ENCODE measurements at regions not wholly inside any gene's neighbourhood (a gene's known extent, or its start where the extent isn't known, plus 50 kb on each side); places are given as distances from the start of the nearest gene placed in this dataset.
A peak's percentile ranks its signal among the peaks of the same experiment; 100 is the strongest.

DNA sequence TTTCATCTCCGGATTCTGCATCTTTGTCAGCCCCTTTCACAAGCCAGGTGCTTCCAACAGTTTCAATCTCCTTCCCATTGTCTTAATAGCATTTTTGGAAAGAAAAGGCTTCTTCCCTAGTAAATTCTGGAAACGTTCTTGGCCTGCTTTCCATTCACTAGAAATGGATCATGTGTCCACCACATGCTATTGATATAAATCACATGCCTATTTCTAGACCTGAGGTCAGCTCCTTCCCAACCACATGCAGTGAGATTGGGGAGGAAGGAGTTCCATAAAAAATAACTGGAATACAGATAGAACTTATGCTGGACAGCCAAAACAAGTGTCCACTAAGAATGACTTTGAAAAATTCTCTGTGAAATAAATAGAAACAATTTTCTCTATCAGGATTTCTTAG is 181.6 kb upstream of the TMEM161B start:
- H3K4me1 ChIP-seq (ENCODE audit: insufficient read depth, low read length), result no peaks in the 10 kb centered on the region
- intact Hi-C loops (cut with micrococcal nuclease; ENCODE audit: unreplicated experiment), result no loop called here
- no TSS peak for BruUV-seq (replicated peaks)
- H3K9ac ChIP-seq (ENCODE audit: insufficient read depth, low read depth, low read length), result no peak overlapping the region
- no peak overlapping the region for H3K4me2 ChIP-seq (ENCODE audit: low read depth, low read length)
- ChIA-PET CTCF (ENCODE audit: low intra/inter-chr PET ratio, low total read pairs) (no interaction called here), POLR2A (no interaction called here)
- WGBS (ENCODE audit: low lambda C conversion rate), result 0% methylated on average over 2 of the region's 2 CpGs
- H3K79me2 ChIP-seq (ENCODE audit: insufficient read depth, low read length), result no peaks in the 10 kb centered on the region
- no peak for TF ChIP-seq SPEN (CRISPR knock-in tag; IDR thresholded peaks at IDR 0.05; ENCODE audit: low read depth)
- TF ChIP-seq, protein P1, sequence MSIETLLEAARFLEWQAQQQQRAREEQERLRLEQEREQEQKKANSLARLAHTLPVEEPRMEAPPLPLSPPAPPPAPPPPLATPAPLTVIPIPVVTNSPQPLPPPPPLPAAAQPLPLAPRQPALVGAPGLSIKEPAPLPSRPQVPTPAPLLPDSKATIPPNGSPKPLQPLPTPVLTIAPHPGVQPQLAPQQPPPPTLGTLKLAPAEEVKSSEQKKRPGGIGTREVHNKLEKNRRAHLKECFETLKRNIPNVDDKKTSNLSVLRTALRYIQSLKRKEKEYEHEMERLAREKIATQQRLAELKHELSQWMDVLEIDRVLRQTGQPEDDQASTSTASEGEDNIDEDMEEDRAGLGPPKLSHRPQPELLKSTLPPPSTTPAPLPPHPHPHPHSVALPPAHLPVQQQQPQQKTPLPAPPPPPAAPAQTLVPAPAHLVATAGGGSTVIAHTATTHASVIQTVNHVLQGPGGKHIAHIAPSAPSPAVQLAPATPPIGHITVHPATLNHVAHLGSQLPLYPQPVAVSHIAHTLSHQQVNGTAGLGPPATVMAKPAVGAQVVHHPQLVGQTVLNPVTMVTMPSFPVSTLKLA (IDR thresholded peaks at IDR 0.05), result peak; percentile 53
- ATAC-seq (no peak), DNase-seq (ENCODE audit: low spot score) (no peak), FAIRE-seq (no peak)
- no peaks in the 10 kb centered on the region for H3K27me3 ChIP-seq (ENCODE audit: control insufficient read depth in 1 of 2, insufficient read depth in 2 of 2, low read length in 2 of 2)
- H4K20me1 ChIP-seq (ENCODE audit: insufficient read depth, low read length), result no peaks in the 10 kb centered on the region
- no peak overlapping the region for H2AFZ ChIP-seq (ENCODE audit: low read length)
- no peak overlapping the region for H3K27ac ChIP-seq (ENCODE audit: extremely low read length, insufficient read depth, low read length)
- no peak overlapping the region for H3K4me3 ChIP-seq (replicated peaks in 1 of 3; ENCODE audit: insufficient read depth in 1 of 3, low read depth in 2 of 3, low read length in 3 of 3)
- no peaks in the 10 kb centered on the region for H3K36me3 ChIP-seq (replicated peaks in 1 of 2; ENCODE audit: control insufficient read depth in 1 of 2, insufficient read depth in 2 of 2, low read length in 2 of 2)
- no peaks in the 10 kb centered on the region for H3K9me3 ChIP-seq (ENCODE audit: low read length)
- in situ Hi-C loops (cut with HindIII; ENCODE audit: extremely low pct_ligation_motif_present, low pct_unique_long_range_greater_than_20kb), result no loop called here

DNA sequence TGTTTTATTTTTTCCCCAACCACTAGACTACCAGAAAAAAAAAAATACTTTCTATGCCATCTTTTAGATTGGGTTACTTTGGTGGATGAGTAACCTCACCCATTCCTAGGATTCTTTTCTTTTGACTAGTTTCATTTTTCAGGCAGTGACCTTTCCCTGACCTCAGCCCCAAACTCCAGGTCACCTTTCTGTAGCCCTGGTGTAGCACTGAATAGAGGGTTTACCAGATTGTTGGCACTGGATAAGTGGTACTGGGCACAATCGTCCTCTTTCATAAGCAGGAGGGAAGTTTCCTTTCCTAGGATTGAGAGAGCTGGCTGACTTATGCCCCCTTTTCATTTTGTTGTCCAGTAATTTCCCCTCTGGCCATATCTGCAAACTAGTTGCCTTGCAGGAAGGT is 169.4 kb upstream of the TMEM161B start:
- Histone ChIP-seq H3K4me3 (replicated peaks in 1 of 3; ENCODE audit: insufficient read depth in 1 of 3, low read depth in 2 of 3, low read length in 3 of 3) (no peak overlapping the region), H3K4me2 (ENCODE audit: low read depth, low read length) (no peak overlapping the region), H3K79me2 (ENCODE audit: insufficient read depth, low read length) (no peaks in the 10 kb centered on the region), H3K27ac (ENCODE audit: extremely low read length, insufficient read depth, low read length) (no peak overlapping the region), H3K9ac (ENCODE audit: insufficient read depth, low read depth, low read length) (no peak overlapping the region), H3K36me3 (replicated peaks in 1 of 2; ENCODE audit: control insufficient read depth in 1 of 2, insufficient read depth in 2 of 2, low read length in 2 of 2) (no peaks in the 10 kb centered on the region), H3K9me3 (ENCODE audit: low read length) (no peaks in the 10 kb centered on the region), H4K20me1 (ENCODE audit: insufficient read depth, low read length) (no peaks in the 10 kb centered on the region), H3K27me3 (ENCODE audit: control insufficient read depth in 1 of 2, insufficient read depth in 2 of 2, low read length in 2 of 2) (no peaks in the 10 kb centered on the region; a peak in 1 of 5 replicates), H2AFZ (ENCODE audit: low read length) (no peak overlapping the region), H3K4me1 (ENCODE audit: insufficient read depth, low read length) (no peaks in the 10 kb centered on the region)
- intact Hi-C loops (cut with micrococcal nuclease; ENCODE audit: unreplicated experiment) (no loop called here), in situ Hi-C loops (cut with HindIII; ENCODE audit: extremely low pct_ligation_motif_present, low pct_unique_long_range_greater_than_20kb) (no loop called here)
- FAIRE-seq (no peak), ATAC-seq (no peak), DNase-seq (ENCODE audit: low spot score) (no peak)
- TF ChIP-seq ZNF768 (CRISPR knock-in tag; IDR thresholded peaks at IDR 0.05) (no peak), ZNF33A (CRISPR knock-in tag; IDR thresholded peaks at IDR 0.05; ENCODE audit: borderline replicate concordance) (no peak), ZNF234 (CRISPR knock-in tag; conservative IDR thresholded peaks at IDR 0.05) (no peak), ZNF672 (CRISPR knock-in tag; IDR thresholded peaks at IDR 0.05) (no peak), ZMAT3 (CRISPR knock-in tag; conservative IDR thresholded peaks at IDR 0.05) (no peak), KLF12 (CRISPR knock-in tag; IDR thresholded peaks at IDR 0.05; ENCODE audit: borderline replicate concordance) (no peak), POLR2AphosphoS5 (IDR thresholded peaks at IDR 0.05; ENCODE audit: low read depth, low read length) (no peak), ZMYM2 (CRISPR knock-in tag; IDR thresholded peaks at IDR 0.05) (no peak), NFE2 (CRISPR knock-in tag; IDR thresholded peaks at IDR 0.05) (no peak), ZFP41 (CRISPR knock-in tag; IDR thresholded peaks at IDR 0.05; ENCODE audit: borderline replicate concordance) (no peak)
- TF ChIP-seq, protein P2, sequence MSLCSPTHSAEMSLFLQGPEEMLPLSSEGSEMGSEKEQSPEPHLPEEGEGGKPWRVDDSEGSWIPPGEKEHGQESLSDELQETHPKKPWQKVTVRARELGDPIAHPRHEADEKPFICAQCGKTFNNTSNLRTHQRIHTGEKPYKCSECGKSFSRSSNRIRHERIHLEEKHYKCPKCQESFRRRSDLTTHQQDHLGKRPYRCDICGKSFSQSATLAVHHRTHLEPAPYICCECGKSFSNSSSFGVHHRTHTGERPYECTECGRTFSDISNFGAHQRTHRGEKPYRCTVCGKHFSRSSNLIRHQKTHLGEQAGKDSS (CRISPR knock-in tag; IDR thresholded peaks at IDR 0.05; ENCODE audit: borderline replicate concordance, low read depth), result no peak
- TF ChIP-seq, protein P3, sequence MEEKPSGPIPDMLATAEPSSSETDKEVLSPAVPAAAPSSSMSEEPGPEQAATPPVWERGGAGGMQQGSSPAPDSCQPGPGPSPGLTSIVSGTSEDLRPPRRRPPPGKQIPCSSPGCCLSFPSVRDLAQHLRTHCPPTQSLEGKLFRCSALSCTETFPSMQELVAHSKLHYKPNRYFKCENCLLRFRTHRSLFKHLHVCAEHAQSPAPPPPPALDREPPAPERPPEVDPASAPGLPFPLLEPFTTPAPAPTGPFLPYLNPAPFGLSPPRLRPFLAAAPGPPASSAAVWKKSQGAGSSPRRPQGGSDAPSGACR (CRISPR knock-in tag; IDR thresholded peaks at IDR 0.05), result no peak
- POLR2A ChIA-PET, result no interaction called here
- CTCF ChIA-PET (ENCODE audit: low intra/inter-chr PET ratio, low total read pairs), result no interaction called here
- no TSS peak for BruUV-seq (replicated peaks)
- 0% methylated on average over 1 of the region's 1 CpG for WGBS (ENCODE audit: low lambda C conversion rate)
